ENCODE measurements at regions not wholly inside any gene's neighbourhood (a gene's known extent, or its start where the extent isn't known, plus 50 kb on each side); places are given as distances from the start of the nearest gene placed in this dataset.

DNA sequence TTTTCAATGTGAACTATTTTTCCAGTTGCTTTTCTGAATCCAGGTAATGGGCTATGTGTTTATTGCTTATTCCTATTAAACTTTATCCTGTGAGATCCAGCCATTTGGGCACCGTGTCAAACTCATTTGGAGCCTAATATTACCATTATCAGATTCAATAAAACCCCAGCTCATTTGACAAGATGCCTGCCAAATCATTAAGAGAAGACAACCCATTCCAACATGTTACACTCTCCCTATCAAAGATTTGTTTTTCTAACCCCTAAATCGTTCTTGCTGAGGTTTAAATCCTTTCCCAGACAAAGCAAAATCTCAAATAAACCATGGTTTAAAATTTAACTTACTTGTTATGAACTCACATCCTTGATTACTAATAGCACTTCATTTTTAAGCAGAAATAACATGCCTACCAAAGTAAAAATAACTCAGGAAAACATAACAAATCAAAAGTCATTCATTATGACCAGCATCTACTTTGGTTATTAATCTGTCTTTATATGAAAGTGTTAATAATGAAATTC is 130.0 kb upstream of the TCF21 start:
- TF ChIP-seq, protein P1, sequence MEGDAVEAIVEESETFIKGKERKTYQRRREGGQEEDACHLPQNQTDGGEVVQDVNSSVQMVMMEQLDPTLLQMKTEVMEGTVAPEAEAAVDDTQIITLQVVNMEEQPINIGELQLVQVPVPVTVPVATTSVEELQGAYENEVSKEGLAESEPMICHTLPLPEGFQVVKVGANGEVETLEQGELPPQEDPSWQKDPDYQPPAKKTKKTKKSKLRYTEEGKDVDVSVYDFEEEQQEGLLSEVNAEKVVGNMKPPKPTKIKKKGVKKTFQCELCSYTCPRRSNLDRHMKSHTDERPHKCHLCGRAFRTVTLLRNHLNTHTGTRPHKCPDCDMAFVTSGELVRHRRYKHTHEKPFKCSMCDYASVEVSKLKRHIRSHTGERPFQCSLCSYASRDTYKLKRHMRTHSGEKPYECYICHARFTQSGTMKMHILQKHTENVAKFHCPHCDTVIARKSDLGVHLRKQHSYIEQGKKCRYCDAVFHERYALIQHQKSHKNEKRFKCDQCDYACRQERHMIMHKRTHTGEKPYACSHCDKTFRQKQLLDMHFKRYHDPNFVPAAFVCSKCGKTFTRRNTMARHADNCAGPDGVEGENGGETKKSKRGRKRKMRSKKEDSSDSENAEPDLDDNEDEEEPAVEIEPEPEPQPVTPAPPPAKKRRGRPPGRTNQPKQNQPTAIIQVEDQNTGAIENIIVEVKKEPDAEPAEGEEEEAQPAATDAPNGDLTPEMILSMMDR (tag by site-specific recombination; IDR thresholded peaks at IDR 0.05): no peak
- no peak for TF ChIP-seq ZNF155 (tag by site-specific recombination; IDR thresholded peaks at IDR 0.05)
- no peak for TF ChIP-seq ZBTB8A (tag by site-specific recombination; IDR thresholded peaks at IDR 0.05)
- TF ChIP-seq ZNF768 (tag by site-specific recombination; IDR thresholded peaks at IDR 0.05): no peak
- no peak for TF ChIP-seq KLF1 (tag by site-specific recombination; IDR thresholded peaks at IDR 0.05)
- no peak for TF ChIP-seq GFI1B (tag by site-specific recombination; IDR thresholded peaks at IDR 0.05)
- TF ChIP-seq, protein P2, sequence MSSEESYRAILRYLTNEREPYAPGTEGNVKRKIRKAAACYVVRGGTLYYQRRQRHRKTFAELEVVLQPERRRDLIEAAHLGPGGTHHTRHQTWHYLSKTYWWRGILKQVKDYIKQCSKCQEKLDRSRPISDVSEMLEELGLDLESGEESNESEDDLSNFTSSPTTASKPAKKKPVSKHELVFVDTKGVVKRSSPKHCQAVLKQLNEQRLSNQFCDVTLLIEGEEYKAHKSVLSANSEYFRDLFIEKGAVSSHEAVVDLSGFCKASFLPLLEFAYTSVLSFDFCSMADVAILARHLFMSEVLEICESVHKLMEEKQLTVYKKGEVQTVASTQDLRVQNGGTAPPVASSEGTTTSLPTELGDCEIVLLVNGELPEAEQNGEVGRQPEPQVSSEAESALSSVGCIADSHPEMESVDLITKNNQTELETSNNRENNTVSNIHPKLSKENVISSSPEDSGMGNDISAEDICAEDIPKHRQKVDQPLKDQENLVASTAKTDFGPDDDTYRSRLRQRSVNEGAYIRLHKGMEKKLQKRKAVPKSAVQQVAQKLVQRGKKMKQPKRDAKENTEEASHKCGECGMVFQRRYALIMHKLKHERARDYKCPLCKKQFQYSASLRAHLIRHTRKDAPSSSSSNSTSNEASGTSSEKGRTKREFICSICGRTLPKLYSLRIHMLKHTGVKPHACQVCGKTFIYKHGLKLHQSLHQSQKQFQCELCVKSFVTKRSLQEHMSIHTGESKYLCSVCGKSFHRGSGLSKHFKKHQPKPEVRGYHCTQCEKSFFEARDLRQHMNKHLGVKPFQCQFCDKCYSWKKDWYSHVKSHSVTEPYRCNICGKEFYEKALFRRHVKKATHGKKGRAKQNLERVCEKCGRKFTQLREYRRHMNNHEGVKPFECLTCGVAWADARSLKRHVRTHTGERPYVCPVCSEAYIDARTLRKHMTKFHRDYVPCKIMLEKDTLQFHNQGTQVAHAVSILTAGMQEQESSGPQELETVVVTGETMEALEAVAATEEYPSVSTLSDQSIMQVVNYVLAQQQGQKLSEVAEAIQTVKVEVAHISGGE (tag by site-specific recombination; conservative IDR thresholded peaks at IDR 0.05; ENCODE audit: low read depth): no peak
- no peak for TF ChIP-seq ZNF600 (tag by site-specific recombination; IDR thresholded peaks at IDR 0.05)
- no peak for TF ChIP-seq ZSCAN30 (tag by site-specific recombination; IDR thresholded peaks at IDR 0.05)
- TF ChIP-seq, protein P3, sequence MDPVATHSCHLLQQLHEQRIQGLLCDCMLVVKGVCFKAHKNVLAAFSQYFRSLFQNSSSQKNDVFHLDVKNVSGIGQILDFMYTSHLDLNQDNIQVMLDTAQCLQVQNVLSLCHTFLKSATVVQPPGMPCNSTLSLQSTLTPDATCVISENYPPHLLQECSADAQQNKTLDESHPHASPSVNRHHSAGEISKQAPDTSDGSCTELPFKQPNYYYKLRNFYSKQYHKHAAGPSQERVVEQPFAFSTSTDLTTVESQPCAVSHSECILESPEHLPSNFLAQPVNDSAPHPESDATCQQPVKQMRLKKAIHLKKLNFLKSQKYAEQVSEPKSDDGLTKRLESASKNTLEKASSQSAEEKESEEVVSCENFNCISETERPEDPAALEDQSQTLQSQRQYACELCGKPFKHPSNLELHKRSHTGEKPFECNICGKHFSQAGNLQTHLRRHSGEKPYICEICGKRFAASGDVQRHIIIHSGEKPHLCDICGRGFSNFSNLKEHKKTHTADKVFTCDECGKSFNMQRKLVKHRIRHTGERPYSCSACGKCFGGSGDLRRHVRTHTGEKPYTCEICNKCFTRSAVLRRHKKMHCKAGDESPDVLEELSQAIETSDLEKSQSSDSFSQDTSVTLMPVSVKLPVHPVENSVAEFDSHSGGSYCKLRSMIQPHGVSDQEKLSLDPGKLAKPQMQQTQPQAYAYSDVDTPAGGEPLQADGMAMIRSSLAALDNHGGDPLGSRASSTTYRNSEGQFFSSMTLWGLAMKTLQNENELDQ (tag by site-specific recombination; IDR thresholded peaks at IDR 0.05; ENCODE audit: low read depth): no peak
- no peak for TF ChIP-seq ZNF324 (tag by site-specific recombination; IDR thresholded peaks at IDR 0.05)
- TF ChIP-seq ZNF510 (tag by site-specific recombination; IDR thresholded peaks at IDR 0.05; ENCODE audit: insufficient replicate concordance): no peak
- TF ChIP-seq ZNF791 (tag by site-specific recombination; IDR thresholded peaks at IDR 0.05): no peak

Data from HEK293 (cell line).